SH-SY5Y (cell line): ENCODE measurements at regions not wholly inside any gene's neighbourhood (a gene's known extent, or its start where the extent isn't known, plus 50 kb on each side); places are given as distances from the start of the nearest gene placed in this dataset.

Experiments used
- GATA2 ChIP-seq: IDR thresholded peaks from 2 replicates; pipeline ENCODE4 v1.6.1; 2011; ENCODE audit warnings: mild to moderate bottlenecking, low read depth, low read length
- GATA3 ChIP-seq: IDR thresholded peaks from 2 replicates; pipeline ENCODE4 v1.6.1; 2011; ENCODE audit warnings: low read depth, mild to moderate bottlenecking, low read length, moderate library complexity

DNA sequence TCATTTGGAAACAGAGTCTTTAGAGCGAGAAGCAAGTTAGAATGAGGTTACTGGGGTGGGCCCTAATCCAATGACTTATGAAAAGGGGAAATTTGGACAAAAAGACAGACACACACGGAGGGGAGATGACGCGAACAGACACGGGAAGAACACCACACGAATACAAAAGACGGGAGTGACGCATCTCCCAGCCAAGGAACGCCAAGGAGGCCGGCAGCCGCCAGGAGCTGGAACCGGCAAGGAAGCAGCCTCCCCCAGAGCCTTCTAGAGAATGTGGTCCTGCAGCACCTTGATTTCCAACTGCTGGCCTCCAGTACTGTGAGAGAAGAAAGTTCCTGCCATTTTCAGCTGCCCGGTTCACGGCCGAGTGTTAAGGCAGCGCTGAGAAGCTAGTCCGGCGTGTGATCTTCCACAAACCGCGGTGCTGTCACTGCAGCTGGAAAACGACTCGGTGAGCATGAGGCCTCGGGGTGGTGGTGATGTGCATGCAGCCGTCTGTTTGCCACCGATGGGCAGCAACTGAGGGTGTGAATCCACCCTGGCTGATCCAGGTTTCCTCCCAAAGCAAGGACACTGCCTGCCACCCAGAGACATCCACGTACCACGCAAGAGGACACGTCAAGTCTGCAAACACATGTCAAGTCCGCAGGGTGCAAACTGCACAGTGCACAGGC, 124.5 kb downstream of the NCOR2 start:
- TF ChIP-seq GATA3 (no peak), GATA2 (no peak)

GRCh38 chr12:124442281-124442680, 125.1 kb downstream of the NCOR2 start:
- TF ChIP-seq GATA2 (no peak), GATA3 (no peak)

DNA sequence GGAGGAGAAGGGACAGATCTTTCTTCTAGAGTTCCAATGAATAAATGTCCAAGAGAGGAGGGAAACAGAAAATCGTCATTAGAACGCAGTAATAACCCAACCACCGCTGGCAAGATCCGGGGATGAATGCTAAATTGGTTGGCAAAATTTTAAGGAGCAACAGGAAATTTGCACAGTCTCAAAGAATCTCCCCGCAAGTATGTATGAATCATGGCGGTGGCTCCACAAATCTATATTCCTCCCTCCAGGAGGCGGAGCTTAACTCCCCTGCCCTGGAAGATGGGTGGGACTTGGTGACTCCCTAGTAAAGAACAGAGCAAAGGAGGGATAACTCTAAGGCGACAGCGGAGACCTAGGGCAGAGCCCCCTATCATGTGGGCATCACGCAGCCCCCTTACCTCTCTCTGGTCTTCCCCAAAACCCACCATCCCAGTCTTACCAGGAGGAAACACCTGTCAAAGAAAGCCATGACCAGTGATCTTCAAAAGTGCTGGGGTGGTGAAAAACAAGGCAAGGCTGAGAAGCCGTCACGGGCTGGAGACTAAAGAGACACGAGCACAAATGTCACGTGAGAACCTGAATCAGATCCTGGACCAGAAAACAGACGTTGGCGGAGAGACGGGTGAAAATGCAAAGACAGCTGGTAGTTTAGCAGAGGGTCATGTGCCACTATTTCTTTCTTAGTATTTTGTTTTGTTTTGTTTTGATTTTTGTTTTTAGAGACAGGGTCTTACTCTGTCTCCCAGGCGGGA, 125.8 kb downstream of the NCOR2 start:
- TF ChIP-seq GATA2, result no peak
- TF ChIP-seq GATA3, result no peak

DNA sequence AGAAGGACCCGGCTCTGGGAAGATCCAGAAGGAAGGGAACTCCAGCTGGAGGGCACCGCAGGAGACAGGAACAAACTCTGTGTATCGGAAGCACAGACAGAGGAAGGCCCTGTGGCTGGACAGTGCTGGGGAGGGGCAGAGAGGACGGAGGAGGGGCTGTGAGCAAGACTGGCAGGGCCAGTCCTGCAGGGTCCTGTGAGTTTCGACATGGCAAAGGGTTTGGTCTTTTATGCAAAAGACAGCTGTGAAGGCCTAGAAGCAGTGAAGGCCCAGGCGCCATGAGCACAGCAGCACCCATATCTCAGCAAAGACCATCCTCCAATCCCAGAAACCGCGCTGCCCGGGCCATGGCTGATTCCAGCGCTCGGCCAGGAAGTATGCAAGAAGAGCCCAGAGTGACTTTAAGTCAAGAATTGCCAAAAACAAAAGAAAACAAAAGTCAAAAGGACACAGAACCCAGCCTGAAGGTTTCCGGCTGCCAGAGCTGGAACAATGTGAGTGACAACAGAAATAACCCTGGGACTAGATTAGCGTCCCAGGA, 126.5 kb downstream of the NCOR2 start:
- TF ChIP-seq GATA2, result no peak

DNA sequence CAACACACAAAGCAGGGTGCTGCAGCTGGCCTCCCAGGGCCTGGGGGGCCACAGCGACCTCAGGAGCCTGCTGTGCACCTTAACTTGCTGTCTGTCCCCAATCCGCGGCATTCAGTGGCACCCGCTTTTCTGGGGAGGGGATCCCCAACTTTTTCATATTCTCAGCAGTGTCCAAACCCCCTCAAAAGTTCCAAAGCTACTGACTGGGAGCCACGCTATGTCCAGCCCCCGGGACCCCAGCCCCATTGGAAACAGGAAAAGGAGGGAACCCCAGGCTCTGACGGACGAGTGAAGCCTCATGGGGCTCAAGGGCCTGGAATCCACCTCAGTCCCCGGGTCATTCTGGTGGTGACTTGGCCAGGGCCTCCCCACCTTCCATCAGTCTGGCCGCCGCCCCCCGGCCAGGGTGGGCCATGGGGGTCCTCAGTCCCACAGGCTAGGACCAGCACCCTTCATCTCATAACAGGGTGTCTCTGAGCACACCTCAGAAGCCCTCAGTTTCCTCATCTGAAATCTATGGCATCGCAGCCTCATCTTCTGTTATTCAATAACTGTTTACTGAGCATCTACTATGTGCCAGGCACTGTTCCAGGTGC, 127.3 kb downstream of the NCOR2 start:
- TF ChIP-seq GATA2 (no peak), GATA3 (no peak)

DNA sequence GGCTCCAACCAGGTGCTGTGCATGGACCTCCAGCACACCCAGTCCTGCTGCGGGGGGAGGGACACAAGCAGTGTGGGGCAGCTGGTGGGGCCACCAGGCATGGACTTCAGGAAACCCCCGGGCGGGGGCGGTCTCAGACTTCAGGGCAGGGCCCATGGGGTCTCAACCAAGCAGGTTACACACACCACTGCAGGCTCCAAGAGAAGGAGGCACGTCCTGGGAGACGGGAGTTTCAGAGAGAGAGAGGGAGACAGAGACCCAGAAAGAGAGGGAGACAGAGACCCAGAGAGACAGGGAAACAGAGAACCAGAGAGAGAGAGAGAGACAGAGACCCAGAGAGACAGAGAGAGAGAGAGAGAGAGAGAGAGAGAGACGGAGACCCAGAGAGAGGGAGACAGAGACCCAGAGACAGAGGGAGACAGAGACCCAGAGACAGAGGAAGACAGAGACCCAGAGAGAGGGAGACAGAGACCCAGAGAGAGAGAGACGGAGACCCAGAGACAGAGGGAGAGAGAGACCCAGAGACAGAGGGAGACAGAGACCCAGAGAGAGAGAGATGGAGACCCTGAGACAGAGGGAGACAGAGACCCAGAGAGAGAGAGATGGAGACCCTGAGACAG, 128.9 kb downstream of the NCOR2 start:
- no peak for TF ChIP-seq GATA2

DNA sequence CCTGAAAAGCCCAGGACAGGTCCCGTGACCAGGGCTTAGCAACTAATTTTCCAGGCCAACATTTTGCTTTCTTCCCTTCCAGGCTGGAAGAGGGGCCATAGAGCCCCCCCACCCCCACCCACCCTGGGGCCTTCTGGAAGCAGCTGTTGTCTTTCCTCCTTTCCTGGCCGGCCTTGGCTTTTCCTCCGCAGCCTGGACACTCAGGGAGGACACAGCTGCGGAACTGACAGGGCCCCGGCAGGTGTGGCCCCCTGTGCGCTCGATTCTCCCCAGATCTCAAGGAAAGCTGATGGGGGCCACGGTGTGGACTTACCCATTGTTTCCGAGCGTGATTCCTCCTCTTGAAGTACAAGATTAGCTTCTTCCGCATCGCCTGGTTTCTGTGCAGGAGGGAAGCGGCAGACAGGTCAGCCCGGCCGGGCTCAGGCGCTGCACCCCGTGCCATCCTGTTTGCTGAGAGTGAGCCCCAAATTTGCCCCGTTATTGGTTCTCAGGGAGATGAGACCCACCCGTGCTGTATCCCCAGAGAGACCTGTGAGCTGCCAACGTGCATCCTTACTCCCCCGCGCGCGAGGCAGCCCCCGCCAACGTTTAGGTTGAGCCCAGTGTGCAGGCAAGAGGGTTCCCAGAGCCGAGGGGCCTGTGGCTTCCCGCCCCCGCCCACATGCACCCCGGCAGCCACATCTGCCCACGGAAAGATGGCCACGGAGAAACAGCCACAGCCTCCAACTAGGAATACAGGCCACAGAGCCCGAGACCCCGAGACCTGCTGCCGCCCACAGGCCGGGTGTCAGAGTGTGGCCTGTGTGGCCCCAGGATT, 129.6 kb downstream of the NCOR2 start:
- TF ChIP-seq GATA2 (no peak), GATA3 (no peak)

DNA sequence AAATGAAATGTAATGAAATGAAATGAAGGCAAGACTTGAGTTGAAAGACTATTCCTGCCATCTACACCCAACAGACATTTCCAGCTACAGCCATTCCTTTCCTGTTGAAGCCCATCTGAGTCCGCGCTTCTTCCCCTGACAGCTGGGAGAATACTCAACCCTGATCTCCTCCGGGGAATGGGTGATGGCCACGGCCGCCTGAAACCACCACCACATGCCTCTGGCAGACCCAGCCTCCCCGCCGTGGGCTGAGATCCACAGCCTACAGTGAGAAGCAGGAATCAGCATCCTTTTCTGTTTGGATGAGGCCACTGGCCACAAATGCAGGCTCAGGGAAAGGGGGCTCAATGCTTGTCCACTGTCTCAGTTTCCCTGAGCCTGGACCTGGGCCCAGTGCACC, 130.3 kb downstream of the NCOR2 start:
- TF ChIP-seq GATA2, result no peak
- TF ChIP-seq GATA3, result no peak

DNA sequence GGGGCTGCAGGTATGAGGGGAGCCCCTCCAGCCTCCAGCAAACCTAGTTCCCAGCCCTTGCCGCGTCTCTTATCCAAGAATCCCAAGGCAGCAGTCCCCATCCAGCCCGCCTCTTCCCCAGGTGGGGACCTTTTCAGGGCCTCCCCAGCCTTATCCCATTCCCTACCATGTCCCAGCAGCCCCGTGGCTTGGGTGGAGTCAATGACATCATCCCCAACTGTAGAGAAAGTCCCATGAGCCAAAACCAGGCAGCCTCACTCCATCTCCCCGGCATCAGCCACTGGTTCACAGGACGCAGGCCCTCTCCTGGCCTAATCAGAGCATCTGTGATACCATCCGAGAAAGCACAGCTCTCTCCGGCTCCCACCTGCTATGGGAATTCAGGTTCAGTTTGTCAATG, 131.0 kb downstream of the NCOR2 start:
- TF ChIP-seq GATA3, result no peak
- TF ChIP-seq GATA2, result no peak

GRCh38 chr12:124435806-124436345, 131.5 kb downstream of the NCOR2 start:
- TF ChIP-seq GATA2 (no peak), GATA3 (no peak)

DNA sequence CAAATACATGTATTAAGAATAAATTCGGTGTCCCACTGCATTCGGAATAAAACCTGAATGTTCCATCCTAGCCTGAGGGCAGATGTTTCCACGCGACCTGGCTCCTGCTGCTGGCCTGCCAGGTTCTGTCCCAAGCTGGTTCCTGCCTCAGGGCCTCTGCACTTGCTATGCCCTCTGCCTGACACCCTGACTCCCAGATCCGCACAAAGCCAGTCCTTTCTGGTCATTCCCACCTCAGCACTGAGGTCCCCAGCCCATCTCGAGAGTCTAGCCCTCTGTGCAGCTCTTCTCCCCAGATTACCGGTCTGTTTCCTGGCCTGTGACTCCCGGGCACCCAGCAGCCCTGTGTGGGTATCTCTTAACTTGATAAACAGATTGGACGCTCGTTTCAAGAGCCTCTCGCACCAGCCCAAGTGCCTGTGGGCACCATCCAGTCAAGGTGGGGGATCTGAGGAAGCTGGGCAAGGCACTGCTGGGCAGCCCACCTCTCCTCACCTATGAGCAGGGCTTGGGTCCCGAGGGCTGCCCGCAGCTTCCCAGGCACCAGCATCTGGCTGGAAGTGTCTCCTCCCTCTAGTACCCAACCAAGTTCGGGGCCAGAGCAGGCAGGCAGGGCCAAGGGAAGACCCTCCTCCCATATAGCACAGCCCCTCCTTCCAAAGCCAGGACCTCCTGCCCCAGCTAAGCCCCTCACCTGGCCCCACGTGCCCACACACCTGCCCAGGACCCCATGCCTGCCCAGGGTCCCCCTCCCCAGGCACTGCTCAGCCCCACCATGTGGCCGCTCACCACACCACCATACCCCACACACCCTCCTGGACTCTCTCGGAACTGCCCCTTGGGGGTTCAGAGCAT, 132.2 kb downstream of the NCOR2 start:
- no peak for TF ChIP-seq GATA2
- TF ChIP-seq GATA3, result no peak

- TF ChIP-seq GATA3 (no peak), GATA2 (no peak)
Observed at GRCh38 chr12:124434354-124434753, 133.1 kb downstream of the NCOR2 start.

GRCh38 chr12:124433879-124434278, 133.5 kb downstream of the NCOR2 start:
- TF ChIP-seq GATA3 (no peak), GATA2 (no peak)
